Esophagus muscularis mucosa (tissue), 4 donors: ENCODE measurements at regions not wholly inside any gene's neighbourhood (a gene's known extent, or its start where the extent isn't known, plus 50 kb on each side); places are given as distances from the start of the nearest gene placed in this dataset.

Source experiments
- DNase-seq: peaks from one replicate; pipeline ENCODE4 v3.0.0-alpha.2; 2017; ENCODE audit errors: extremely low spot score
- H3K27ac ChIP-seq, 4 donors: fragments of 200-600 bp; sonication (generic); replicated peaks in 1 of 4; 1 replicate in 3 of 4; 2 replicates in 1 of 4; pipeline ENCODE4 v1.5.1; 2016 to 2019; ENCODE audit warnings: mild to moderate bottlenecking in 1 of 4
- H3K27me3 ChIP-seq, 4 donors: fragments of 200-600 bp; sonication (generic); one replicate each; pipeline versions ENCODE4 v1.5.1 to v1.6.0; 2016 to 2019
- H3K36me3 ChIP-seq, 4 donors: fragments of 200-600 bp; sonication (generic); one replicate each; pipeline ENCODE4 v1.5.1; 2016 to 2019
- H3K4me1 ChIP-seq, 4 donors: fragments of 200-600 bp; sonication (generic); one replicate each; pipeline ENCODE4 v1.5.1; 2016 to 2019
- H3K4me3 ChIP-seq, 4 donors: fragments of 200-600 bp; sonication (generic); 1 replicate in 2 of 4; 2 replicates in 2 of 4; pipeline ENCODE4 v1.5.1; 2016 to 2019; ENCODE audit warnings: mild to moderate bottlenecking in 4 of 4, moderate library complexity in 1 of 4
- H3K9me3 ChIP-seq, 4 donors: fragments of 200-600 bp; sonication (generic); 1 replicate in 3 of 4; 2 replicates in 1 of 4; pipeline ENCODE4 v1.5.1; 2016 to 2019
- CTCF ChIP-seq, 3 experiments: fragments of 200-600 bp in 2 of 3; fragments of 450-650 bp in 1 of 3; sonication (generic) in 2 of 3; IDR thresholded peaks; one replicate each; pipeline ENCODE4 v1.5.1; 2017 to 2019; ENCODE audit warnings: antibody characterized with exemption in 3 of 3, mild to moderate bottlenecking in 2 of 3, moderate library complexity in 1 of 3
- EP300 ChIP-seq: sonication (generic); formaldehyde crosslinking; IDR thresholded peaks from one replicate; pipeline ENCODE4 v1.6.1; 2017; ENCODE audit warnings: antibody characterized with exemption
- POLR2A ChIP-seq: fragments of 450-650 bp; IDR thresholded peaks from one replicate; pipeline ENCODE4 v1.6.1; 2017; ENCODE audit warnings: antibody characterized with exemption, moderate library complexity, mild to moderate bottlenecking, low read depth
- POLR2AphosphoS5 ChIP-seq, 2 donors: sonication (generic); formaldehyde crosslinking; IDR thresholded peaks; one replicate each; pipeline ENCODE4 v1.6.1; 2017; ENCODE audit warnings: antibody characterized with exemption in 2 of 2
- WGBS: methylation state at CpG from one replicate; pipeline ENCODE4 v1.1.5; 2018; 5-methylcytosine and 5-hydroxymethylcytosine counted together
- intact Hi-C: fragments of 100-400 bp; cut with DNase I; formaldehyde crosslinking; loops from one replicate; pipeline ENCODE4 v1.15.1; 2023

- no peak for TF ChIP-seq POLR2A
- TF ChIP-seq EP300 = no peak
- no peak for TF ChIP-seq POLR2AphosphoS5 (IDR thresholded peaks at IDR 0.05)
- no peak for TF ChIP-seq CTCF (IDR thresholded peaks at IDR 0.05)
- Histone ChIP-seq H3K4me3 (no peak overlapping the region), H3K36me3 (no peaks in the 10 kb centered on the region), H3K9me3 (no peaks in the 10 kb centered on the region), H3K27me3 (no peaks in the 10 kb centered on the region), H3K4me1 (no peaks in the 10 kb centered on the region), H3K27ac (no peak overlapping the region)
- no peak for DNase-seq
- WGBS = 83% methylated on average over 3 of the region's 3 CpGs
- intact Hi-C loops = no loop called here
Observed at GRCh38 chr2:60168247-60168646, 385.2 kb downstream of the BCL11A start.

- intact Hi-C loops = no loop called here
- no peak for DNase-seq
Observed at GRCh38 chr2:60167089-60167488, 386.4 kb downstream of the BCL11A start.

GRCh38 chr2:60163691-60164090, 389.8 kb downstream of the BCL11A start:
- WGBS = 84% methylated on average over 7 of the region's 7 CpGs
- DNase-seq = peak; percentile 91
- TF ChIP-seq CTCF (IDR thresholded peaks at IDR 0.05) (no peak), EP300 (no peak), POLR2A (no peak), POLR2AphosphoS5 (IDR thresholded peaks at IDR 0.05) (no peak)
- no peaks in the 10 kb centered on the region for H3K9me3 ChIP-seq
- no peak overlapping the region for H3K4me3 ChIP-seq
- intact Hi-C loops = no loop called here
- H3K27ac ChIP-seq = no peak overlapping the region
- no peaks in the 10 kb centered on the region for H3K4me1 ChIP-seq
- no peaks in the 10 kb centered on the region for H3K27me3 ChIP-seq
- H3K36me3 ChIP-seq = no peaks in the 10 kb centered on the region

More at GRCh38 chr2:60167089-60167488, 386.4 kb downstream of the BCL11A start:
- TF ChIP-seq POLR2A = no peak
- WGBS = 82% methylated on average over 4 of the region's 4 CpGs
- Histone ChIP-seq H3K4me3 (no peak overlapping the region), H3K27ac (no peak overlapping the region), H3K36me3 (no peaks in the 10 kb centered on the region), H3K9me3 (no peaks in the 10 kb centered on the region), H3K4me1 (no peaks in the 10 kb centered on the region), H3K27me3 (no peaks in the 10 kb centered on the region)

- no peaks in the 10 kb centered on the region for H3K4me1 ChIP-seq
- intact Hi-C loops = no loop called here
- no peaks in the 10 kb centered on the region for H3K9me3 ChIP-seq
- DNase-seq = peak; percentile 62
- H3K4me3 ChIP-seq = no peak overlapping the region
- H3K27ac ChIP-seq = no peak overlapping the region
- 43% methylated on average over 2 of the region's 2 CpGs for WGBS
- no peaks in the 10 kb centered on the region for H3K36me3 ChIP-seq
- H3K27me3 ChIP-seq = no peaks in the 10 kb centered on the region
- TF ChIP-seq CTCF (IDR thresholded peaks at IDR 0.05) (no peak), POLR2A (no peak), EP300 (no peak), POLR2AphosphoS5 (IDR thresholded peaks at IDR 0.05) (no peak)
Observed at GRCh38 chr2:60159519-60159918, 393.9 kb downstream of the BCL11A start.

GRCh38 chr2:60158262-60158661, 395.2 kb downstream of the BCL11A start:
- WGBS = 67% methylated on average over 1 of the region's 1 CpG
- Histone ChIP-seq H3K27me3 (no peaks in the 10 kb centered on the region), H3K4me1 (no peaks in the 10 kb centered on the region), H3K27ac (no peak overlapping the region), H3K36me3 (no peaks in the 10 kb centered on the region), H3K4me3 (no peak overlapping the region), H3K9me3 (no peaks in the 10 kb centered on the region)
- TF ChIP-seq CTCF (IDR thresholded peaks at IDR 0.05) (no peak), POLR2AphosphoS5 (IDR thresholded peaks at IDR 0.05) (no peak), POLR2A (no peak), EP300 (no peak)
- DNase-seq = no peak
- intact Hi-C loops = no loop called here
